OCI-LY1 (cell line): ENCODE measurements at regions not wholly inside any gene's neighbourhood (a gene's known extent, or its start where the extent isn't known, plus 50 kb on each side); places are given as distances from the start of the nearest gene placed in this dataset.

Experiments
- H2AFZ ChIP-seq: fragments of 200-600 bp; sonication (generic), shearing (Covaris generic); 2 replicates; pipeline ENCODE4 v1.6.0; 2014; ENCODE audit warnings: antibody characterized with exemption, mild to moderate bottlenecking, low read length
- H3F3A ChIP-seq: fragments of 200-600 bp; sonication (generic), shearing (Covaris generic); 2 replicates; pipeline ENCODE4 v1.6.0; 2014; ENCODE audit warnings: mild to moderate bottlenecking, antibody characterized with exemption, low read length, moderate library complexity; ENCODE audit not compliant: insufficient read depth
- H3K27ac ChIP-seq: fragments of 200-600 bp; sonication (generic); 2 replicates; pipeline ENCODE4 v1.5.1; 2014; ENCODE audit warnings: low read length, mixed run types, mild to moderate bottlenecking, low read depth; ENCODE audit not compliant: poor library complexity, severe bottlenecking
- H3K27me3 ChIP-seq: fragments of 200-600 bp; sonication (generic); 2 replicates; pipeline ENCODE4 v1.6.0; 2014; ENCODE audit warnings: antibody characterized with exemption, mild to moderate bottlenecking, low read length, moderate library complexity; ENCODE audit not compliant: insufficient read depth
- H3K36me3 ChIP-seq: fragments of 200-600 bp; sonication (generic); 2 replicates; pipeline ENCODE4 v1.6.1; 2014; ENCODE audit warnings: mild to moderate bottlenecking, antibody characterized with exemption, low read length, moderate library complexity, mixed read lengths; ENCODE audit not compliant: insufficient read depth
- H3K4me1 ChIP-seq: fragments of 200-600 bp; sonication (generic); 2 replicates; pipeline ENCODE4 v1.5.1; 2014; ENCODE audit warnings: mild to moderate bottlenecking, low read length, moderate library complexity; ENCODE audit not compliant: insufficient read depth, severe bottlenecking
- H3K4me2 ChIP-seq: fragments of 200-600 bp; sonication (generic), shearing (Covaris generic); 2 replicates; pipeline ENCODE4 v1.6.1; 2014; ENCODE audit warnings: low read length
- H3K4me3 ChIP-seq: fragments of 200-600 bp; sonication (generic); 2 replicates; pipeline ENCODE4 v1.5.1; 2014; ENCODE audit warnings: low read length, low read depth, mild to moderate bottlenecking, mixed read lengths; ENCODE audit not compliant: poor library complexity, severe bottlenecking
- H3K79me2 ChIP-seq: fragments of 200-600 bp; shearing (Covaris generic); 2 replicates; pipeline ENCODE4 v1.6.1; 2016; ENCODE audit warnings: mixed run types, low read length, mixed read lengths; ENCODE audit not compliant: insufficient read depth
- H3K9ac ChIP-seq: fragments of 200-600 bp; sonication (generic), shearing (Covaris generic); 2 replicates; pipeline ENCODE4 v1.6.1; 2014; ENCODE audit warnings: mild to moderate bottlenecking, low read length, mixed read lengths
- H3K9me2 ChIP-seq: fragments of 200-600 bp; sonication (generic), shearing (Covaris generic); 2 replicates; pipeline ENCODE4 v1.6.1; 2014; ENCODE audit warnings: low read depth, mild to moderate bottlenecking, low read length, mixed read lengths
- H3K9me3 ChIP-seq: fragments of 200-600 bp; shearing (Covaris generic); 2 replicates; pipeline ENCODE4 v1.6.1; 2014; ENCODE audit warnings: low read length, mixed read lengths
- H4K20me1 ChIP-seq: fragments of 200-600 bp; sonication (generic), shearing (Covaris generic); 2 replicates; pipeline ENCODE4 v1.6.0; 2016; ENCODE audit warnings: mild to moderate bottlenecking, low read length; ENCODE audit not compliant: insufficient read depth
- CTCF ChIP-seq: fragments of 200-600 bp; sonication (generic), shearing (Covaris generic); IDR thresholded peaks from 2 replicates; pipeline ENCODE4 v1.5.1; 2017; ENCODE audit warnings: mild to moderate bottlenecking, antibody characterized with exemption, low read length, moderate library complexity, mixed read lengths
- EZH2 ChIP-seq: fragments of 200-600 bp; sonication (generic), shearing (Covaris generic); IDR thresholded peaks from 2 replicates; pipeline ENCODE4 v1.8.0; 2017; ENCODE audit warnings: borderline replicate concordance, mixed run types, mild to moderate bottlenecking, antibody characterized with exemption, low read length, moderate library complexity, mixed read lengths

GRCh38 chr1:239804266-239804665 lies 287.4 kb upstream of the FMN2 start:
- Histone ChIP-seq H3K4me3 (no peak overlapping the region), H3F3A (no peaks in the 10 kb centered on the region), H4K20me1 (no peaks in the 10 kb centered on the region), H2AFZ (no peak overlapping the region), H3K9me3 (no peaks in the 10 kb centered on the region), H3K9ac (no peak overlapping the region), H3K4me2 (no peak overlapping the region), H3K9me2 (no peaks in the 10 kb centered on the region), H3K4me1 (no peaks in the 10 kb centered on the region), H3K36me3 (no peaks in the 10 kb centered on the region), H3K27ac (no peak overlapping the region), H3K27me3 (no peaks in the 10 kb centered on the region), H3K79me2 (no peaks in the 10 kb centered on the region)
- TF ChIP-seq CTCF (no peak), EZH2 (no peak)

GRCh38 chr1:239805042-239805441 lies 286.6 kb upstream of the FMN2 start:
- TF ChIP-seq CTCF (no peak), EZH2 (no peak)
- Histone ChIP-seq H3F3A (no peaks in the 10 kb centered on the region), H3K79me2 (no peaks in the 10 kb centered on the region), H3K4me2 (no peak overlapping the region), H4K20me1 (no peaks in the 10 kb centered on the region), H3K4me1 (no peaks in the 10 kb centered on the region), H3K27ac (no peak overlapping the region), H3K27me3 (no peaks in the 10 kb centered on the region), H3K9ac (no peak overlapping the region), H3K36me3 (no peaks in the 10 kb centered on the region), H3K4me3 (no peak overlapping the region), H2AFZ (no peak overlapping the region), H3K9me2 (no peaks in the 10 kb centered on the region), H3K9me3 (no peaks in the 10 kb centered on the region)

GRCh38 chr1:239805851-239806772 lies 285.6 kb upstream of the FMN2 start:
- H3K27ac ChIP-seq, result no peak overlapping the region

More at GRCh38 chr1:239805851-239806772, 285.6 kb upstream of the FMN2 start:
- Histone ChIP-seq H3K9ac (no peak overlapping the region), H3K27me3 (no peaks in the 10 kb centered on the region), H3K4me2 (no peak overlapping the region), H3K9me2 (no peaks in the 10 kb centered on the region), H3K9me3 (no peaks in the 10 kb centered on the region), H3K36me3 (no peaks in the 10 kb centered on the region), H3K4me1 (no peaks in the 10 kb centered on the region), H4K20me1 (no peaks in the 10 kb centered on the region), H3K4me3 (no peak overlapping the region), H2AFZ (no peak overlapping the region), H3F3A (no peaks in the 10 kb centered on the region), H3K79me2 (no peaks in the 10 kb centered on the region)
- TF ChIP-seq CTCF (no peak), EZH2 (no peak)
